22Rv1 (cell line): ENCODE measurements at regions not wholly inside any gene's neighbourhood (a gene's known extent, or its start where the extent isn't known, plus 50 kb on each side); places are given as distances from the start of the nearest gene placed in this dataset.

ENCODE experiments used
- CTCF ChIP-seq: fragments of 450-650 bp; IDR thresholded peaks from 2 replicates; pipeline ENCODE4 v1.5.1; 2017; ENCODE audit warnings: mild to moderate bottlenecking
- ZFX ChIP-seq: fragments of 450-650 bp; IDR thresholded peaks from 2 replicates; pipeline ENCODE4 v1.6.1; 2017; ENCODE audit warnings: antibody characterized with exemption, borderline replicate concordance

GRCh38 chr20:59448851-59449444 lies 148.5 kb downstream of the EDN3 start:
- TF ChIP-seq CTCF: no peak
- no peak for TF ChIP-seq ZFX
